Testis (tissue), 2 donors: ENCODE measurements at regions not wholly inside any gene's neighbourhood (a gene's known extent, or its start where the extent isn't known, plus 50 kb on each side); places are given as distances from the start of the nearest gene placed in this dataset.

Experiments used
- CTCF ChIP-seq, 3 experiments: fragments of 450-650 bp in 2 of 3; fragments of 200-600 bp in 1 of 3; sonication (generic) in 1 of 3; IDR thresholded peaks; one replicate each; pipeline ENCODE4 v1.5.1; 2016 to 2019; ENCODE audit warnings: antibody characterized with exemption in 3 of 3, mild to moderate bottlenecking in 2 of 3, moderate library complexity in 1 of 3
- POLR2A ChIP-seq: fragments of 450-650 bp; IDR thresholded peaks from one replicate; pipeline ENCODE4 v1.6.1; 2017; ENCODE audit warnings: antibody characterized with exemption, mild to moderate bottlenecking, moderate library complexity

- no peak for TF ChIP-seq CTCF (IDR thresholded peaks at IDR 0.05)
- TF ChIP-seq POLR2A: no peak
These were observed 288.7 kb downstream of the ZIC4 start for GRCh38 chr3:147117631-147118030.
